Neural cell (in vitro differentiated cells): ENCODE measurements at regions not wholly inside any gene's neighbourhood (a gene's known extent, or its start where the extent isn't known, plus 50 kb on each side); places are given as distances from the start of the nearest gene placed in this dataset.

Experiments
- EP300 ChIP-seq: fragments of 450-650 bp; conservative IDR thresholded peaks from 2 replicates; pipeline ENCODE4 v1.6.1; 2014; ENCODE audit warnings: antibody characterized with exemption, mild to moderate bottlenecking, moderate library complexity; ENCODE audit not compliant: poor library complexity, severe bottlenecking
- EZH2 ChIP-seq: fragments of 200-600, 300-800 bp; shearing (Covaris generic), sonication (generic); IDR thresholded peaks from 2 replicates; pipeline ENCODE4 v1.6.1; 2014; ENCODE audit warnings: antibody characterized with exemption, low read length, borderline replicate concordance, mild to moderate bottlenecking; ENCODE audit not compliant: insufficient read depth, poor library complexity, severe bottlenecking
- MXI1 ChIP-seq: fragments of 450-650 bp; conservative IDR thresholded peaks from 2 replicates; pipeline ENCODE4 v1.6.1; 2014; ENCODE audit warnings: antibody characterized with exemption, mild to moderate bottlenecking; ENCODE audit not compliant: poor library complexity, severe bottlenecking
- POLR2AphosphoS5 ChIP-seq: IDR thresholded peaks from 2 replicates; pipeline ENCODE4 v1.6.1; 2012
- RAD21 ChIP-seq: fragments of 450-650 bp; conservative IDR thresholded peaks from 2 replicates; pipeline ENCODE4 v1.6.1; 2014; ENCODE audit warnings: antibody characterized with exemption, mild to moderate bottlenecking, moderate library complexity
- SMC3 ChIP-seq: fragments of 450-650 bp; conservative IDR thresholded peaks from 2 replicates; pipeline ENCODE4 v1.6.1; 2014; ENCODE audit warnings: antibody characterized with exemption, mild to moderate bottlenecking, moderate library complexity; ENCODE audit not compliant: poor library complexity
- TAF1 ChIP-seq: IDR thresholded peaks from 2 replicates; pipeline ENCODE4 v1.6.1; 2012; ENCODE audit warnings: low read depth
- TF ChIP-seq, protein P1 (sequence below): fragments of 450-650 bp; IDR thresholded peaks from 2 replicates; pipeline ENCODE4 v1.5.1; 2014; ENCODE audit warnings: antibody characterized with exemption, mild to moderate bottlenecking, moderate library complexity; ENCODE audit not compliant: poor library complexity, severe bottlenecking
- TF ChIP-seq, protein P2 (sequence below): IDR thresholded peaks from 2 replicates; pipeline ENCODE4 v1.6.1; 2012; ENCODE audit warnings: borderline replicate concordance

DNA sequence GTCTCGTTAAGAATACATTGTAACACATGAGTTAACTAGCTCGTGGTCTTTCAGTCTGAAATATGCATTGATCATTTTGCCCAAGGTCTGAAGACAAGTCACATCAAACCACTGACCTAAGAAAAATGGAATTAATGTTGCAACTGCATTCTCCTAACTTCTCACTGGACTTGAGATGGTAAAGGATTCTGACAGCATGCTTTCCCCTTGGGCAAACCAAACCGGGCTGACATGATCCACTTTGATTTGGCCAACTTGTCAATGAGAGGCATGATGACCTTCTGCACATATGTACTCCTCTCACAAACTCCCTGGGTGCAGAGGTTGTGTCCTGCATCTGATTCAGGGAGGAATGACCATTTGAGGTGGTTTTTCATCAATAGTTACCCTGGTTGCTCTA lies 1982.5 kb upstream of the PIK3C3 start:
- TF ChIP-seq, protein P1, sequence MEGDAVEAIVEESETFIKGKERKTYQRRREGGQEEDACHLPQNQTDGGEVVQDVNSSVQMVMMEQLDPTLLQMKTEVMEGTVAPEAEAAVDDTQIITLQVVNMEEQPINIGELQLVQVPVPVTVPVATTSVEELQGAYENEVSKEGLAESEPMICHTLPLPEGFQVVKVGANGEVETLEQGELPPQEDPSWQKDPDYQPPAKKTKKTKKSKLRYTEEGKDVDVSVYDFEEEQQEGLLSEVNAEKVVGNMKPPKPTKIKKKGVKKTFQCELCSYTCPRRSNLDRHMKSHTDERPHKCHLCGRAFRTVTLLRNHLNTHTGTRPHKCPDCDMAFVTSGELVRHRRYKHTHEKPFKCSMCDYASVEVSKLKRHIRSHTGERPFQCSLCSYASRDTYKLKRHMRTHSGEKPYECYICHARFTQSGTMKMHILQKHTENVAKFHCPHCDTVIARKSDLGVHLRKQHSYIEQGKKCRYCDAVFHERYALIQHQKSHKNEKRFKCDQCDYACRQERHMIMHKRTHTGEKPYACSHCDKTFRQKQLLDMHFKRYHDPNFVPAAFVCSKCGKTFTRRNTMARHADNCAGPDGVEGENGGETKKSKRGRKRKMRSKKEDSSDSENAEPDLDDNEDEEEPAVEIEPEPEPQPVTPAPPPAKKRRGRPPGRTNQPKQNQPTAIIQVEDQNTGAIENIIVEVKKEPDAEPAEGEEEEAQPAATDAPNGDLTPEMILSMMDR = no peak
- TF ChIP-seq EZH2 = no peak
- TF ChIP-seq EP300 = no peak
- no peak for TF ChIP-seq RAD21
- TF ChIP-seq, protein P2, sequence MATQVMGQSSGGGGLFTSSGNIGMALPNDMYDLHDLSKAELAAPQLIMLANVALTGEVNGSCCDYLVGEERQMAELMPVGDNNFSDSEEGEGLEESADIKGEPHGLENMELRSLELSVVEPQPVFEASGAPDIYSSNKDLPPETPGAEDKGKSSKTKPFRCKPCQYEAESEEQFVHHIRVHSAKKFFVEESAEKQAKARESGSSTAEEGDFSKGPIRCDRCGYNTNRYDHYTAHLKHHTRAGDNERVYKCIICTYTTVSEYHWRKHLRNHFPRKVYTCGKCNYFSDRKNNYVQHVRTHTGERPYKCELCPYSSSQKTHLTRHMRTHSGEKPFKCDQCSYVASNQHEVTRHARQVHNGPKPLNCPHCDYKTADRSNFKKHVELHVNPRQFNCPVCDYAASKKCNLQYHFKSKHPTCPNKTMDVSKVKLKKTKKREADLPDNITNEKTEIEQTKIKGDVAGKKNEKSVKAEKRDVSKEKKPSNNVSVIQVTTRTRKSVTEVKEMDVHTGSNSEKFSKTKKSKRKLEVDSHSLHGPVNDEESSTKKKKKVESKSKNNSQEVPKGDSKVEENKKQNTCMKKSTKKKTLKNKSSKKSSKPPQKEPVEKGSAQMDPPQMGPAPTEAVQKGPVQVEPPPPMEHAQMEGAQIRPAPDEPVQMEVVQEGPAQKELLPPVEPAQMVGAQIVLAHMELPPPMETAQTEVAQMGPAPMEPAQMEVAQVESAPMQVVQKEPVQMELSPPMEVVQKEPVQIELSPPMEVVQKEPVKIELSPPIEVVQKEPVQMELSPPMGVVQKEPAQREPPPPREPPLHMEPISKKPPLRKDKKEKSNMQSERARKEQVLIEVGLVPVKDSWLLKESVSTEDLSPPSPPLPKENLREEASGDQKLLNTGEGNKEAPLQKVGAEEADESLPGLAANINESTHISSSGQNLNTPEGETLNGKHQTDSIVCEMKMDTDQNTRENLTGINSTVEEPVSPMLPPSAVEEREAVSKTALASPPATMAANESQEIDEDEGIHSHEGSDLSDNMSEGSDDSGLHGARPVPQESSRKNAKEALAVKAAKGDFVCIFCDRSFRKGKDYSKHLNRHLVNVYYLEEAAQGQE = no peak
- TF ChIP-seq POLR2AphosphoS5 = no peak
- no peak for TF ChIP-seq SMC3
- TF ChIP-seq TAF1 = no peak
- TF ChIP-seq MXI1 = no peak
